ENCODE measurements at regions not wholly inside any gene's neighbourhood (a gene's known extent, or its start where the extent isn't known, plus 50 kb on each side); places are given as distances from the start of the nearest gene placed in this dataset.
"Not testable (repeated sequence)": the region's sequence is repeated elsewhere in the genome, so short reads cannot be mapped to it uniquely, and the experiment has no call there.

DNA sequence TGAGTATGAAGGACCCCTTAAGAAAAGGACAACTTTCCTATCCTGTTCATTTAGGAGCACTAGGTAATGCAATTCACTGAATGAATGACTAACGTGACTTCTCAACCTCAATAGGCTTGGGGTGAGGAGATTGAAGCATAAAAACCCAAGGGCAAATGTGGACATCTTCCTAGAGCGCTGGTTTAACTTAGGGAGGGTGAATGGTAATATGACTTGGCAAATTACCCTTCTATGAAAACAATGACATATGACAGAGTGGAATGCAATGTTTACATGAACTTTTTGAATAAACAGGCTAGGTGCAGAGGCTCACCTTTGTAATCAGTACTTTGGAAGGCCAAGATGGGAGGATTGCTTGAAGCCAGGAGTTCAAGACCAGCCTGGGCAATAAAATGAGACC lies 83.9 kb upstream of the ANK3 start:
- H3K36me3 Mint-ChIP-seq (ENCODE audit: insufficient read depth), result peaks cover 3% of the 10 kb centered on the region
- no peaks in the 10 kb centered on the region for H3K9me3 Mint-ChIP-seq (ENCODE audit: low read depth)
- no peaks in the 10 kb centered on the region for H3K27me3 Mint-ChIP-seq
- no peaks in the 10 kb centered on the region for H3K4me1 Mint-ChIP-seq (ENCODE audit: low read depth)
- no peak overlapping the region for H3K4me3 Mint-ChIP-seq (ENCODE audit: low read depth)
- TF ChIP-seq, protein P1, sequence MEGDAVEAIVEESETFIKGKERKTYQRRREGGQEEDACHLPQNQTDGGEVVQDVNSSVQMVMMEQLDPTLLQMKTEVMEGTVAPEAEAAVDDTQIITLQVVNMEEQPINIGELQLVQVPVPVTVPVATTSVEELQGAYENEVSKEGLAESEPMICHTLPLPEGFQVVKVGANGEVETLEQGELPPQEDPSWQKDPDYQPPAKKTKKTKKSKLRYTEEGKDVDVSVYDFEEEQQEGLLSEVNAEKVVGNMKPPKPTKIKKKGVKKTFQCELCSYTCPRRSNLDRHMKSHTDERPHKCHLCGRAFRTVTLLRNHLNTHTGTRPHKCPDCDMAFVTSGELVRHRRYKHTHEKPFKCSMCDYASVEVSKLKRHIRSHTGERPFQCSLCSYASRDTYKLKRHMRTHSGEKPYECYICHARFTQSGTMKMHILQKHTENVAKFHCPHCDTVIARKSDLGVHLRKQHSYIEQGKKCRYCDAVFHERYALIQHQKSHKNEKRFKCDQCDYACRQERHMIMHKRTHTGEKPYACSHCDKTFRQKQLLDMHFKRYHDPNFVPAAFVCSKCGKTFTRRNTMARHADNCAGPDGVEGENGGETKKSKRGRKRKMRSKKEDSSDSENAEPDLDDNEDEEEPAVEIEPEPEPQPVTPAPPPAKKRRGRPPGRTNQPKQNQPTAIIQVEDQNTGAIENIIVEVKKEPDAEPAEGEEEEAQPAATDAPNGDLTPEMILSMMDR (IDR thresholded peaks at IDR 0.05; ENCODE audit: unreplicated experiment), result no peak
- DNase-seq (ENCODE audit: low spot score, unreplicated experiment), result no peak
- H3K27ac Mint-ChIP-seq, result no peak overlapping the region

DNA sequence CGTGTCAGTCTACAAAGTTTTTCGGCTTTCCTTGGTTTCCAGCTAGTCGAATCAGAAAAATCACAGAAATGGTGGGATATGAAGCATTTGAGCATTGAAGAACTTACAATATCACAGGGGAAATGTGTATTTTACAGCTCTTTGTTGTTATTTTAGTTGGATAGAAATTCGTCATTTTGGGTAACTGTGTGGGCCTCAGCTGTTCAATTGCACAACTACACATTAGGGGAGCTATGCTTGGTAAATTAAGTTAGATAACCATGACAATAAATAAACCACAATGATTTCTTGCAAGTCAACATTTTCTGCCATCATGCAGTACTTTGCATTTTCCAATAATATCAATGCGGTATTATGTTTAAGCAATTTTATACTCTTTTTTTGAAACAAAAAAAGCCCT lies 80.4 kb upstream of the ANK3 start:
- TF ChIP-seq, protein P1 (IDR thresholded peaks at IDR 0.05; ENCODE audit: unreplicated experiment), result no peak
- DNase-seq (ENCODE audit: low spot score, unreplicated experiment), result no peak
- no peaks in the 10 kb centered on the region for H3K9me3 Mint-ChIP-seq (ENCODE audit: low read depth)
- no peak overlapping the region for H3K27ac Mint-ChIP-seq
- H3K27me3 Mint-ChIP-seq, result no peaks in the 10 kb centered on the region
- no peak overlapping the region for H3K4me3 Mint-ChIP-seq (ENCODE audit: low read depth)
- peaks cover 3% of the 10 kb centered on the region for H3K36me3 Mint-ChIP-seq (ENCODE audit: insufficient read depth)
- peaks cover under 1% of the 10 kb centered on the region for H3K4me1 Mint-ChIP-seq (ENCODE audit: low read depth)

DNA sequence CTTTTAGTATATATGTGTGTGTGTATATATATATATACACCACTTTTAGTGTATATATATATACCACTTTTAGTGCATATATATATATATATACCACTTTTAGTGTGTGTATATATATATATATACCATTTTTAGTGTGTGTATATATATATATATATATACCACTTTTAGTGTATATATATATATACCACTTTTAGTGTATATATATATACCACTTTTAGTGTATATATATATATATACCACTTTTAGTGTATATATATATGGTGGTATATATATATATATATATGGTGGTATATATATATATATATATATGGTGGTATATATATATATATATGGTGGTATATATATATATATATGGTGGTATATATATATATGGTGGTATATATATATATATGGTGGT lies 79.5 kb upstream of the ANK3 start:
- H3K27ac Mint-ChIP-seq; H3K27me3 Mint-ChIP-seq; H3K36me3 Mint-ChIP-seq (ENCODE audit: insufficient read depth); H3K4me3 Mint-ChIP-seq (ENCODE audit: low read depth); H3K9me3 Mint-ChIP-seq (ENCODE audit: low read depth); DNase-seq (ENCODE audit: low spot score, unreplicated experiment); H3K4me1 Mint-ChIP-seq (ENCODE audit: low read depth): not testable (repeated sequence)

DNA sequence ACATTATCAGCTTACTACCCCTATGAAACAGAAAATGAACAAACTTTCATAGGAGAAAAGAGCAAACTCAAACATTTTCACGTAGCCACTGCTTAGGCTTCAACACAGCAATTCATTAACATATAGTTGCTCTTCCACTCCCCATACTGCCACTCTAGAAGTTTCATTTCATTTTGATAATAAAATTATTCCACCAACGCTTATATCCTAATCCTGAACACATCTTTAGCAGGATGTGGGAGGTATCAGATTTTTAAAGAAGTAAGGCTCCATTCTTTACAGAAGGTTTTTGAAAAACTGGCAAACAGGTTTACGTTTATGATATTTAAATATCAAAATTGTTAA lies 77.5 kb upstream of the ANK3 start:
- H3K27ac Mint-ChIP-seq, result no peak overlapping the region
- no peaks in the 10 kb centered on the region for H3K36me3 Mint-ChIP-seq (ENCODE audit: insufficient read depth)
- no peaks in the 10 kb centered on the region for H3K9me3 Mint-ChIP-seq (ENCODE audit: low read depth)
- TF ChIP-seq, protein P1 (IDR thresholded peaks at IDR 0.05; ENCODE audit: unreplicated experiment), result no peak
- no peak for DNase-seq (ENCODE audit: low spot score, unreplicated experiment)
- H3K4me1 Mint-ChIP-seq (ENCODE audit: low read depth), result peaks cover 8% of the 10 kb centered on the region
- no peaks in the 10 kb centered on the region for H3K27me3 Mint-ChIP-seq
- no peak overlapping the region for H3K4me3 Mint-ChIP-seq (ENCODE audit: low read depth)

DNA sequence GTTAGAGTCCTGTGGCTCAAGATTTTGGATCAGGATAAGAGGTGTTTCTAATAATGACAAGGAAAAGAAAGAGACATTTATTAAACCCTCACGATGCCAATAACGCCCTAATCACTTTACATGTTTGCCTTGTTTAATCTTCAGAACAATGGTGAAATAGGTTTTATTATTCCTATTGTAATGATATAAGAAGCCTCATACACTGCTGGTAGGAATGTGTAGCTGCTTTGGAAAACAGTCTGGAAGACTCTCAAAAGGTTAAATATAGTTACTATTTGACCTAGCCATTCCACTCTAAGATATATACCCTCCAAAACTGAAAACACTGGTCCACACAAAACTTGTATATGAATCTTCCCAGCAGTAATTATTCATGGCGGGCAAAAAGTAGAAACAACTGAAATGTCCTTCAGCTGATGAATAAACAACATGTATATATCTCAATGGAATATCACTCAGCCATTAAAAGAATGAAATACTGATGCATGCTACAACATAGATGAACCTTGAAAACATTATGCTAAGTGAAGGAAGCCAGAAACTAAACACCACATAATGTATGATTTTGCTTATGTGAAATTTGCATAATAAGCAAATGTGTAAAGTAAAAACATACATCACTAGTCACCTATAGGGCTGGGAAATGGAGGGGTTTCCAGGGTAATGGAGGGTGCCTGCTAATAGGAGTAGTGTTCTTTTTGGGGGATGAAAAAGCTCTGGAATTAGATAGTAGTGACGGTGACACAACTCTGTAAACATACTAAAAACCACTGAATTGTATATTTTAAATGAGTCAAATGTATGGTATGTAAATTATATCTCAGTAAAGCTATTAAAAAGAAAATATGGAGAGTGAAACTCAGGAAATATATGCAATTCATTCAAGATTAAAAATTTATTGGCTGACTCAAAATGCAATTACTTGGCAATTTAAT lies 76.9 kb upstream of the ANK3 start:
- Mint-ChIP-seq H3K9me3 (ENCODE audit: low read depth) (no peaks in the 10 kb centered on the region), H3K4me3 (ENCODE audit: low read depth) (no peak overlapping the region), H3K27me3 (no peaks in the 10 kb centered on the region), H3K36me3 (ENCODE audit: insufficient read depth) (no peaks in the 10 kb centered on the region), H3K27ac (no peak overlapping the region), H3K4me1 (ENCODE audit: low read depth) (peaks cover 8% of the 10 kb centered on the region)
- DNase-seq (ENCODE audit: low spot score, unreplicated experiment), result no peak
- TF ChIP-seq, protein P1 (IDR thresholded peaks at IDR 0.05; ENCODE audit: unreplicated experiment), result no peak

DNA sequence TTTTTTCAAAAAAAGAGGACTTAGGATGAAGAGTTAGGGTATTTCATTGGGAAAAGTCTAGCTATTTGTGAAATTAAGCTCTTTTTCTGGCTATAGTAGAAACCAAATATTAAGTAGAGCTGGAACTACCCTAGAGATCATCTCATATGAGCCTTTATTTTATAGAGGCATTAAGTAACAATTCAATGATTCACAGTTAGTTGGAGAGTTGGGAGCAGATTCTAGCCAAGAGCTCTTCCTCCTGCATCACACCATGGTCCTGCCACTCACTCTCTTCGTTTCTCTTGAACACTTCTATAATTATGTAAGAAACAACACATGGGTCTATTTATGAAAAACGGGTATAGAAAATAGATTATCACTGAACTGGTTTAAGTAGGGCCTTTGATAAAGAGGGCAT lies 76.1 kb upstream of the ANK3 start:
- Mint-ChIP-seq H3K9me3 (ENCODE audit: low read depth) (no peaks in the 10 kb centered on the region), H3K36me3 (ENCODE audit: insufficient read depth) (no peaks in the 10 kb centered on the region), H3K27me3 (no peaks in the 10 kb centered on the region), H3K4me3 (ENCODE audit: low read depth) (no peak overlapping the region), H3K27ac (peak overlapping the region; percentile 76), H3K4me1 (ENCODE audit: low read depth) (peaks cover 8% of the 10 kb centered on the region)
- DNase-seq (ENCODE audit: low spot score, unreplicated experiment), result no peak
- TF ChIP-seq, protein P1 (IDR thresholded peaks at IDR 0.05; ENCODE audit: unreplicated experiment), result no peak

Data from progenitor cell of endocrine pancreas (in vitro differentiated cells).